ENCODE measurements at regions not wholly inside any gene's neighbourhood (a gene's known extent, or its start where the extent isn't known, plus 50 kb on each side); places are given as distances from the start of the nearest gene placed in this dataset.

DNA sequence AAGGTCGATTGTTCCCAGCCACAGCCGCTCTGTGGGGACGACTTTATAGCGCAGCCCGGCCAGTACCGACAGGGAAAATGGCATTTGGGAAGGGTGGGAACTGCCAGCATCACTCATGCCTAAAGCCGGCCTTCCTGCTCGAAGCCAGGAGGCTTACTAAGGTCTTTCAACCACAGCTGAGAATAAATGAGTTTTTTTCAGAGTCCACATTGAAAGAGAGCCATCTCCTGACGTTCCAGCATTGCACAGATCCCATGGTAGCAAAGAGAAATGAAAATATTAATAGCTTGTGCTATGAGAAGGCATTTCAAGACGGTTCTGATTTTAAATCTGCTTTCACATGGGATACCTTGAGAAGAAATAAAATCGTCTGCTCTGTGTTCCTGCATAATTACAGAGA, 230.2 kb upstream of the IGF1R start:
- no peak overlapping the region for H3K27ac Mint-ChIP-seq
- H3K4me1 Mint-ChIP-seq (ENCODE audit: low read depth) = peaks cover 6% of the 10 kb centered on the region
- H3K4me3 Mint-ChIP-seq = no peak overlapping the region
- H3K9me3 Mint-ChIP-seq = no peaks in the 10 kb centered on the region
- intact Hi-C loops (cut with micrococcal nuclease) = no loop called here
- no peaks in the 10 kb centered on the region for H3K36me3 Mint-ChIP-seq (ENCODE audit: low read depth)
- peaks cover 39% of the 10 kb centered on the region for H3K27me3 Mint-ChIP-seq

DNA sequence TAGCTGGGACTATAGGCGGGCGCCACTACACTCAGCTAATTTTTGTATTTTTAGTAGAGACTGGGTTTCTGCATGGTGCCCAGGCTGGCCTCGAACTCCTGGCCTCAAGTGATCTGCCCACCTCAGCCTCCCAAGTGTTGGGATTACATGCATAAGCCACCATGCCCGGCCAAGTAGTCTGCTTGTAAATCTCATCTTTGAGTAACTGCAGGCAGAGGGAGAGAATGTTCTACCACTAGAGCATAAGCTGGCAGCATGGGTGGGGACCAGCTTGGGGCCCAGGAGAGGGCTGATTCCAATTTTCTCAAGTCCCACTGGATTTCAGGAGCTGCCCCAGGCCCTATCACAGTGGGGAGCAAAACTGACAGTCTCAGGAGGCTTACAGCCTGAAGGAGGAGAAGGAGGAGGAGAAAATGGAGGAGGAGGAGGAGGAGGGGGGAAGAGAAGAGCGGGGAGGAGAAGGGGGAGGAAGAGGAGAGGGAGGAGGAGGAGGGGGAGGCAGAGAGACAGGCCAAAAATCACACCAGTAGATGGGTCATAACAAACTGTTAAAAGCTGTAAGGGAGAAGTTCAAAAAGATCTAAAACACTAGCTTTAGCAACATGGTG, 229.1 kb upstream of the IGF1R start:
- intact Hi-C loops (cut with micrococcal nuclease) = no loop called here
- H3K36me3 Mint-ChIP-seq (ENCODE audit: low read depth) = no peaks in the 10 kb centered on the region
- H3K9me3 Mint-ChIP-seq = no peaks in the 10 kb centered on the region
- no peak overlapping the region for H3K27ac Mint-ChIP-seq
- peaks cover 6% of the 10 kb centered on the region for H3K4me1 Mint-ChIP-seq (ENCODE audit: low read depth)
- H3K4me3 Mint-ChIP-seq = no peak overlapping the region
- peaks cover 45% of the 10 kb centered on the region for H3K27me3 Mint-ChIP-seq

DNA sequence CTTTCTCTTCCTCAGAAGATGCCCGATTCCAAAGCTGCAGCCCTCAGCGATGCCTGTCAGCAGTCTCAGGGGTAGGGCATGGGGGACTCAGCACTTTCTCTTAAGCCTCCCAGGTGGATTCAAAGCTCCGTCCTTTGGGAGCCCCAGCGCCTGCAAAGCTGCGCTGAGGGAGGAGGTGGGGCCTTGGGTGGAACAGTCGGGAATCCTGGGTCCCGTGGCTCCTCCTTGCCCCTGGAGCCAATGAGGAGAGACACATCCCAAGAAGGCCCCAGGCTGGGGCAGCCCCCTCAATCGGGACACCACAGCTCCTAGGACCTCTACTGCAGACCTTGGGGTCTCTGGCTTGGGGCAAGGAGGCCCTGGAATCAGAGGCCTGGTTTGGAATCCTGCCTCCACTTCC, 227.5 kb upstream of the IGF1R start:
- intact Hi-C loops (cut with micrococcal nuclease) = loop anchor here (1.0 kb wide), 1 partner anchor 110 kb away; no protein-coding TSS in a partner anchor
- H3K27me3 Mint-ChIP-seq = peaks cover 50% of the 10 kb centered on the region
- peaks cover 6% of the 10 kb centered on the region for H3K4me1 Mint-ChIP-seq (ENCODE audit: low read depth)
- no peaks in the 10 kb centered on the region for H3K9me3 Mint-ChIP-seq
- H3K4me3 Mint-ChIP-seq = no peak overlapping the region
- H3K27ac Mint-ChIP-seq = no peak overlapping the region
- no peaks in the 10 kb centered on the region for H3K36me3 Mint-ChIP-seq (ENCODE audit: low read depth)

DNA sequence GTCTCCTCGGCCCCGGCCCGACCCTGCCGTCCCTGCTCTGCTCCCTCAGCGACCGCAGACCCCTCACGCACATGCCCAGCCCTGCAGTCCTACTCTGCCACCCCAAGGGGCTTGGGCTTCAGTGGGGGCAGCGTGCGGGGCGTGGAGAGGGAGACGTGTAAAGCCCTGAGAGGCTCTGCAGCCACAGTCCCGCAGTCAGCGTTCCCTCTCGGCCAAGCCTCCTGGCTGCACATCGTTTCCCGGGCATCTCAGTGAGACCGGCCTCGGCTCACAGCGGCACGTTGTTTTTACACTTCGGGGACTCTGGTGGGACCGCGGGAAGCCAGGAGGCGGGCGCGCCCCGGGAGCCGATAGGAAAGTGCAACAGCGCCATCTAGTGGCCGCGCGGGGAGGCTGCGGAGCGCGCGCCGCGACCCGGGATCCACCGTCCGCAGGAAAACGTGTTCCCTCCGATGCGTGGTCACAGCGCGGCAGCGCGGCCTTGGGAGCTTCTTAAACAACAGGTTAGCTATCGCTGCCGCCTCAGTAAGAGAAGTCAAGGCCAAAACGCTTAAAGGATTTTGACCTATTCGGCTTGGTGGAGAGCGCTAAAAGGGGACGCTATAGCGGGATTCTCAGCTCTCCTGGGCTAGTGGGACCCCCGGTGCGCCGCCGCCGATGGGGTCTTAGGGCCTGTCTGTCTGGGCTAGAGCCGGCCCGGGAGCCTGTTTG, 226.8 kb upstream of the IGF1R start:
- Mint-ChIP-seq H3K36me3 (ENCODE audit: low read depth) (no peaks in the 10 kb centered on the region), H3K27ac (no peak overlapping the region), H3K4me3 (peak overlapping the region; percentile 18), H3K27me3 (peaks cover 56% of the 10 kb centered on the region), H3K4me1 (ENCODE audit: low read depth) (peaks cover 6% of the 10 kb centered on the region), H3K9me3 (no peaks in the 10 kb centered on the region)
- intact Hi-C loops (cut with micrococcal nuclease) = loop anchor here (1.0 kb wide), 1 partner anchor 110 kb away; no protein-coding TSS in a partner anchor

DNA sequence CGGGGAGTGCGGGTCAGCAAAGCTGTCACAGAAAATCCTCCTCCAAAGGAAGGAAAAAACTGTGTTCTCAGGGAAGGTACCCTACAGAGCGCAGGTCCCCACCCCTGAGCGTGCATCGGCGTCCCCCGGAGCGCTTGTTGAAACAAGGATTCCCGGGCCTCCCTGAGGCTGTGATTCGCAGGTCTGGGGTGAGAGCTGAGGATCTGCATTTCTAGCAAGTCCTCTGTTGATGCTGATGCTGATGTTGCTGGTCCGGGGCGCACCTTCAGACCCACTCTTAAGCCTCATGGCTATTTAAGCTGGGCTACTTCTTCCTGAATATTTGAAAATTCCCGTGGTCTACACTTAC, 226.2 kb upstream of the IGF1R start:
- Mint-ChIP-seq H3K27me3 (peaks cover 60% of the 10 kb centered on the region), H3K4me3 (no peak overlapping the region), H3K36me3 (ENCODE audit: low read depth) (no peaks in the 10 kb centered on the region), H3K27ac (no peak overlapping the region), H3K9me3 (no peaks in the 10 kb centered on the region), H3K4me1 (ENCODE audit: low read depth) (peaks cover 6% of the 10 kb centered on the region)
- intact Hi-C loops (cut with micrococcal nuclease) = no loop called here

DNA sequence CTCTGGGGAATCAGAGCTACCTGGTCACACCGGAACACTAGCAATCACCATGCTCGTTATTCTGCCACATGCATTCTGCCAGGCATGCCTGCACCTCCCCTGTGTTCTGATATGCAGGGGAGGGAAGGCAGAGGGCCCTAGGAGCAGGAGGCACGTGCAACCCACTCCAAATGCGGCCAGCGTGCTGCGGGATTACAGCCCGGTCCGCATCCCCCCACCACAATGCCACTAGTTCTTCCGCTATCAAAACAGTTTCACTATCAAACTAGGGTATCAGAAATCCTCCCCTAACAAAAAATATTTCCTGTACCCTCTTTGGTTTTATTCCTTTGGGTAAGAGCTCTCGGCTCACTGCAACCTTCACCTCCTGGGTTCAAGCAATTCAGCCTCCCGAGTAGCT, 223.2 kb upstream of the IGF1R start:
- peaks cover 80% of the 10 kb centered on the region for H3K27me3 Mint-ChIP-seq
- no peaks in the 10 kb centered on the region for H3K36me3 Mint-ChIP-seq (ENCODE audit: low read depth)
- peaks cover 17% of the 10 kb centered on the region for H3K4me1 Mint-ChIP-seq (ENCODE audit: low read depth)
- H3K27ac Mint-ChIP-seq = no peak overlapping the region
- no peak overlapping the region for H3K4me3 Mint-ChIP-seq
- intact Hi-C loops (cut with micrococcal nuclease) = loop anchor here (5.0 kb wide), 1 partner anchor 523 kb away; no protein-coding TSS in a partner anchor
- no peaks in the 10 kb centered on the region for H3K9me3 Mint-ChIP-seq

DNA sequence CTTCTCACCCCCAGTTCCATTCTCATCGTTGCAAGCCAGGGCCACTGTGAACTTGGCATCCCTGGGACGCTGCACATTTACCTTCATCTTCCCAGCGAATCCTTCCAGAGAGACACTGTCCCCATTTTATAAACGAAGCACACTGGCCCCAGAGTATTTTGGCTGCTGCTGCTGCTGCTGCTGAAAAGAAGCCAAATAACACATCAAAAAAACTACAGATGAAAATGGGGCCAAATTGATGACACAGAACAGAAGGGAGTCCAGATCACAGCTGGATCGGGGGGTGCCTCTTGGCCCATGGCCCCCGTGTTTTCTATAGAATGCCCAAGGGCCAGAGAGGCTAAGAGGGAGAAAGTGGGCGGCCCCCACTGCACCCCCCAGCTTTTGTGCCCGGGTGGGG, 221.0 kb upstream of the IGF1R start:
- no peak overlapping the region for H3K27ac Mint-ChIP-seq
- no peaks in the 10 kb centered on the region for H3K36me3 Mint-ChIP-seq (ENCODE audit: low read depth)
- peaks cover 10% of the 10 kb centered on the region for H3K4me1 Mint-ChIP-seq (ENCODE audit: low read depth)
- H3K27me3 Mint-ChIP-seq = peaks cover 61% of the 10 kb centered on the region
- H3K9me3 Mint-ChIP-seq = no peaks in the 10 kb centered on the region
- H3K4me3 Mint-ChIP-seq = no peak overlapping the region
- intact Hi-C loops (cut with micrococcal nuclease) = loop anchor here (5.0 kb wide), 1 partner anchor 525 kb away; no protein-coding TSS in a partner anchor

DNA sequence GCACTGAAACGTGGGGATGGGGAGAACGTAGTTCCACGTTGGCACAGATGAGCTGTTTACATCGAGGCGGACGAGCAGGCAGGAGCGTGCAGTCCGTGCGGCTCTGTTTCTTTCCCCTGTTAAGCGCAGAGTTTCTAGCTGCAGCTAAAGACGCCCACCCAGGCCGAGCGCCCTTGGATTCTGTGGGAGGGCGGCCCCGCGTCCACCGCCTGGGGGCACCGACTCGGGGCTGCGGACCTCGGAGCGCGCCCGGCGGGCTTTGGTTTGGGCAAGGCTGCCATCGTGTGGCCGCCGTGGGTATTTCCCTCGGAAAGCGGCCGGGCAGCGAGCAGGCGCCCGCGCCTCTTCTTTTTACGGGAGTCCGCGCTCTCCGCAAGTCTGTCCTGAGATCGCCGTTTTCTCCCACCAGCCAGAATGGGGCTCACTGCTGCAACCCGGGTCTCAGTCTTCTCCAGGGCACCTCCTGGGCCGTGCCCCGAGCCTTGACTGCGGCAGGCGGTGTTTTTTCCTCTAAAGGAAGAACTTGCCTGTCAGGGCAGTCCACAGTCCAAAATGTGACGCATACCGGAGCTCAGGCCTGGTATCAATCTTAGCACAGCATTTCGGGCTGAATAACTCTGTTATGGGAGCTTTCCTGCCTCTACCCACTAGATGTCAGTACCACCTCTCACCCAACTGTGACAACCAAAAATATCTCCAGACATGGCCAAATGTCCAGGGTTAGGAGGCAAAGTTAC, 219.9 kb upstream of the IGF1R start:
- no peak overlapping the region for H3K27ac Mint-ChIP-seq

DNA sequence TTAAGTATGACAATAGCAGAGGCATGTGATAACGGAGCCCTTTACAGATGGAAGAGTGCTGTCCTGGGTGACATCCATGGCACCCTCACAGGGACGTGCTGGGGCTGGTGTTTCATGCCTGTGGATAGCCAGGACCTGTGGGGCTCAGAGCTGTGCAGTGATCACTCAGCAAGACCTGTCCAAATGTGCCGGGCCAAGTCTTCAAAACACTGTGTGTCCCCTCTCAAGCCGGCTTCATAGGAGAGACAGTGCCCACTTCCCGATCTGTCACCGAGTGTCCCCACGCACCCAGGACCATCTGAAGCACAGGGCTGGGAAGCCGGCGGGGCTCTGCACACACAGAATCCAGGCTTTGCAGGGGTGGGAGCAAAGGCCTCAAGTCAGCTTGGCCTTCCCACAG, 217.2 kb upstream of the IGF1R start:
- Mint-ChIP-seq H3K36me3 (ENCODE audit: low read depth) (no peaks in the 10 kb centered on the region), H3K4me1 (ENCODE audit: low read depth) (peaks cover 10% of the 10 kb centered on the region), H3K9me3 (no peaks in the 10 kb centered on the region), H3K4me3 (no peak overlapping the region), H3K27ac (no peak overlapping the region), H3K27me3 (peaks cover 41% of the 10 kb centered on the region)
- intact Hi-C loops (cut with micrococcal nuclease) = no loop called here

More for the DNA sequence above, 219.9 kb upstream of the IGF1R start:
- Mint-ChIP-seq H3K9me3 (no peaks in the 10 kb centered on the region), H3K4me1 (ENCODE audit: low read depth) (peaks cover 10% of the 10 kb centered on the region), H3K4me3 (peak overlapping the region; percentile 55), H3K36me3 (ENCODE audit: low read depth) (no peaks in the 10 kb centered on the region), H3K27me3 (peaks cover 50% of the 10 kb centered on the region)
- intact Hi-C loops (cut with micrococcal nuclease) = loop anchor here (1.0 to 5.0 kb wide), 2 partner anchors 117 to 526 kb away; no protein-coding TSS in a partner anchor

DNA sequence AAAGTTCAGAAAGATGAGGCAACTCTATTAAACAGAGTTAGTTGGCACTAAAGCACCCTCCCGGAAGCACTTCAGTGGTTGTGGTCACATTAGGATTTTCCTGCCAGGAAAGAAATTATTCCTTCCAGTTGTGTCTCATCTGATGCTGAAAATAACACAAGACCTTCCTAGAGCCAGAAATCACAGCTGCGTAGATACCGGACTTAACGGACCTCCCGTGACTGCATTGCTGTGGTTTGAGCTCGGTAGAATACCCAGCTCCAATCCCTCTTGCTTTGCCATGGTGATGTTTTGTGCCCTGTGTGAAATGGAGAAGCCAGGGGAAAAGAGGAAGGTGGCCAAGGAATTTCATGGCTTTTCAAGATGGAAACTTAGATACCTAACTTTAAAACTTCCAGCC, 215.0 kb upstream of the IGF1R start:
- intact Hi-C loops (cut with micrococcal nuclease) = no loop called here
- H3K36me3 Mint-ChIP-seq (ENCODE audit: low read depth) = no peaks in the 10 kb centered on the region
- peaks cover 4% of the 10 kb centered on the region for H3K4me1 Mint-ChIP-seq (ENCODE audit: low read depth)
- peaks cover 21% of the 10 kb centered on the region for H3K27me3 Mint-ChIP-seq
- no peaks in the 10 kb centered on the region for H3K9me3 Mint-ChIP-seq
- no peak overlapping the region for H3K4me3 Mint-ChIP-seq
- H3K27ac Mint-ChIP-seq = no peak overlapping the region

DNA sequence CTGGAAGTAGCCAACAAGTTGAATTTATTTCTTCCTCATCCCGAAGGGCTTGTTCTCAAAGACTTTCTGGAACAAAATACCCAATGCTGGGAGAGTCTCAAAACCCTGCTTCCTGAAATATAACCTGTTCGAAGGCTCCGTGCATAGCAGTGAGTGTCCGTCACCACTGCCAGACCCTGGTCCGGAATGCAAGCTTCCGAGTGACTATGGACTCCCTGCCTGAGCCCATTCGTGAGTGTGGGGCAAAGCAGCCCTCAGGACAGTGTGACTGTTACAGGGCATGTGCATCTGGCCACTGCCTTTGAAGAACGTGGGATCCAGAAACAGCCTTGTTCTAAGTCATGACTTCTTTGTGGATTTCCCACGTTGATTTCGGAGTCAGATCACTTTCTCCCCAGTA, 214.5 kb upstream of the IGF1R start:
- Mint-ChIP-seq H3K4me3 (no peak overlapping the region), H3K36me3 (ENCODE audit: low read depth) (no peaks in the 10 kb centered on the region), H3K9me3 (no peaks in the 10 kb centered on the region), H3K27ac (no peak overlapping the region), H3K27me3 (peaks cover 16% of the 10 kb centered on the region), H3K4me1 (ENCODE audit: low read depth) (no peaks in the 10 kb centered on the region)
- intact Hi-C loops (cut with micrococcal nuclease) = no loop called here

DNA sequence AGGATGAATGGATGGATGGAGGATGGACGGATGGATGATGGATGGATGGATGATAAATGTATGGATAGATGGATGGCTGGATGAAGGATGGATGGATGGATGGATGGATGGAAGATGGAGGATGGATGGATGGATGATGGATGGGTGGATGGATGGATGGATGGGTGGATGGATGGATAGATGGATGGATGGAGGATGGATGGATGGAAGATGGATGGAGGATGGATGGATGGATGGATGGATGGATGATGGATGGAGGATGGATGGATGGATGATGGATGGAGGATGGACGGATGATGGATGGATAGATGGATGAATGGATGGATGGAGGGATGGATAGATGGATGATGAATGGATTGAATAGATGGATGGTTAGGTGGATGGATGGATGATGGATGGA, 210.6 kb upstream of the IGF1R start:
- no peak overlapping the region for H3K4me3 Mint-ChIP-seq
- no peak overlapping the region for H3K27ac Mint-ChIP-seq
- H3K36me3 Mint-ChIP-seq (ENCODE audit: low read depth) = no peaks in the 10 kb centered on the region
- no peaks in the 10 kb centered on the region for H3K4me1 Mint-ChIP-seq (ENCODE audit: low read depth)
- H3K27me3 Mint-ChIP-seq = peaks cover 1% of the 10 kb centered on the region
- no peaks in the 10 kb centered on the region for H3K9me3 Mint-ChIP-seq
- intact Hi-C loops (cut with micrococcal nuclease) = no loop called here

DNA sequence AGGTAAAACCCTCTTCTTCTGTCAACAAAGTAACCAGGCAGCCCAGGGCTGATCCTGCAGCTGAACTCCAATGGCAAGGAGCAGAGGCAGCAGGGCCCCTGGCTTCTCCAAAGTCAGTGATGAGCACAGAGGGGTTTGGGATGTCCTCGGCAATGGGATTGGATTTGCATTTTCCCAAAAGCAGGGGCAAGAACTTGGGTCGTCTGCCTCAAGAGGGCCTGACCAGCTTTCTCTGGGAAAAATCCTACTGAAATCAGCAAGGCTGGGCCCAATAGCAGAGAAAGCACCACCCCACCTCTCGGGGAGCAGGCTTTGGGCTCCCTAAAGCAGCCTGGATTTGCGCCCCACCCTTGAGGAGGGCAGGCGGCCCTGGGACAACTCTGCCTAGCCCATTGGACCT, 210.0 kb upstream of the IGF1R start:
- H3K4me1 Mint-ChIP-seq (ENCODE audit: low read depth) = no peaks in the 10 kb centered on the region
- intact Hi-C loops (cut with micrococcal nuclease) = no loop called here
- no peaks in the 10 kb centered on the region for H3K9me3 Mint-ChIP-seq
- H3K4me3 Mint-ChIP-seq = no peak overlapping the region
- no peak overlapping the region for H3K27ac Mint-ChIP-seq
- peaks cover 1% of the 10 kb centered on the region for H3K27me3 Mint-ChIP-seq
- no peaks in the 10 kb centered on the region for H3K36me3 Mint-ChIP-seq (ENCODE audit: low read depth)

DNA sequence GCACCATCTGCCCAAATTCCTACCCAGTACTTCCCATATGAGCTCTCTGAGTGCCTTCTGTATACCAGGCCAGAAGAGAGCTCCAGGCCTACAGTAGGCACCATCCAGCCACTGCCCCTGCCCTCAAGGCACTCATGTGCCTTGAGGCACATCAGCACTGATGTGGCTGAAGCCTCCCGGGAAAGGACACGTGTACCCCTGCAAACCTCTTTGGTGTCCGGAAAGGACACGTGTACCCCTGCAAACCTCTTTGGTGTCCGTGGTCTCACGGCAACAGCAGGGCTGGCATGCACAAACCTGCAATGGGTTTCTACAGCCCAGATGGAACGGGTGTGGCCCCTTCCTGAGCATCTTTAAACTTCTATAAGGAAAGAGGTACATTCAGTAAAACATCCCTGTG, 209.4 kb upstream of the IGF1R start:
- no peaks in the 10 kb centered on the region for H3K9me3 Mint-ChIP-seq
- H3K4me3 Mint-ChIP-seq = no peak overlapping the region
- H3K4me1 Mint-ChIP-seq (ENCODE audit: low read depth) = no peaks in the 10 kb centered on the region
- no peaks in the 10 kb centered on the region for H3K36me3 Mint-ChIP-seq (ENCODE audit: low read depth)
- intact Hi-C loops (cut with micrococcal nuclease) = no loop called here
- H3K27me3 Mint-ChIP-seq = peaks cover 1% of the 10 kb centered on the region
- no peak overlapping the region for H3K27ac Mint-ChIP-seq
